ENCODE measurements at regions not wholly inside any gene's neighbourhood (a gene's known extent, or its start where the extent isn't known, plus 50 kb on each side); places are given as distances from the start of the nearest gene placed in this dataset.

GRCh38 chr1:36644556-36644955 is 161.8 kb upstream of the CSF3R start:
- TF ChIP-seq CTCF (IDR thresholded peaks at IDR 0.05; ENCODE audit: low read depth, low read length): no peak
- no peak overlapping the region for H3K4me3 ChIP-seq (ENCODE audit: low read depth, low read length)

- H3K4me3 ChIP-seq (ENCODE audit: low read depth, low read length): no peak overlapping the region
- no peak for TF ChIP-seq CTCF (IDR thresholded peaks at IDR 0.05; ENCODE audit: low read depth, low read length)
These were observed 160.9 kb upstream of the CSF3R start for GRCh38 chr1:36643371-36644270.

GRCh38 chr1:36642802-36643201 is 160.1 kb upstream of the CSF3R start:
- H3K4me3 ChIP-seq (ENCODE audit: low read depth, low read length): no peak overlapping the region
- no peak for TF ChIP-seq CTCF (IDR thresholded peaks at IDR 0.05; ENCODE audit: low read depth, low read length)

GRCh38 chr1:36641776-36642175 is 159.1 kb upstream of the CSF3R start:
- H3K4me3 ChIP-seq (ENCODE audit: low read depth, low read length): no peak overlapping the region
- TF ChIP-seq CTCF (IDR thresholded peaks at IDR 0.05; ENCODE audit: low read depth, low read length): no peak

GRCh38 chr1:36639461-36639860 is 156.7 kb upstream of the CSF3R start:
- no peak for TF ChIP-seq CTCF (IDR thresholded peaks at IDR 0.05; ENCODE audit: low read depth, low read length)
- no peak overlapping the region for H3K4me3 ChIP-seq (ENCODE audit: low read depth, low read length)

GRCh38 chr1:36638268-36638667 is 155.6 kb upstream of the CSF3R start:
- no peak overlapping the region for H3K4me3 ChIP-seq (ENCODE audit: low read depth, low read length)
- TF ChIP-seq CTCF (IDR thresholded peaks at IDR 0.05; ENCODE audit: low read depth, low read length): no peak

GRCh38 chr1:36636206-36636605 is 153.5 kb upstream of the CSF3R start:
- no peak overlapping the region for H3K4me3 ChIP-seq (ENCODE audit: low read depth, low read length)
- no peak for TF ChIP-seq CTCF (IDR thresholded peaks at IDR 0.05; ENCODE audit: low read depth, low read length)
